ENCODE measurements at regions not wholly inside any gene's neighbourhood (a gene's known extent, or its start where the extent isn't known, plus 50 kb on each side); places are given as distances from the start of the nearest gene placed in this dataset.

GRCh38 chr6:6920114-6920986 lies 187.4 kb upstream of the RREB1 start:
- ChIA-PET POLR2A (interaction anchor here (0.5 kb wide), 1 partner anchor 8 kb away, joined by 3 read pairs; no protein-coding TSS in a partner anchor), CTCF (interaction anchor here (1.1 to 1.6 kb wide), 4 partner anchors 9 to 127 kb away, joined by 4 to 6 read pairs (median 4); no protein-coding TSS in a partner anchor)
- no peak for TF ChIP-seq CTCF (IDR thresholded peaks at IDR 0.05; ENCODE audit: control extremely low read depth, extremely low read depth, low read depth, missing control alignments)
- DNase-seq (ENCODE audit: extremely low spot score) = no peak

- ChIA-PET POLR2A (no interaction called here), CTCF (interaction anchor here (1.1 to 1.6 kb wide), 3 partner anchors 9 to 21 kb away, joined by 4 to 6 read pairs (median 4); no protein-coding TSS in a partner anchor)
- no peak for TF ChIP-seq CTCF (IDR thresholded peaks at IDR 0.05; ENCODE audit: control extremely low read depth, extremely low read depth, low read depth, missing control alignments)
- no peak for DNase-seq (ENCODE audit: extremely low spot score)
Observed at GRCh38 chr6:6920987-6921313, 186.8 kb upstream of the RREB1 start.

- DNase-seq (ENCODE audit: extremely low spot score) = no peak
- CTCF ChIA-PET = no interaction called here
- POLR2A ChIA-PET = no interaction called here
- no peak for TF ChIP-seq CTCF (IDR thresholded peaks at IDR 0.05; ENCODE audit: control extremely low read depth, extremely low read depth, low read depth, missing control alignments)
Observed at GRCh38 chr6:6922166-6922565, 185.6 kb upstream of the RREB1 start.

- no peak for DNase-seq (ENCODE audit: extremely low spot score)
- ChIA-PET POLR2A (no interaction called here), CTCF (no interaction called here)
- TF ChIP-seq CTCF (IDR thresholded peaks at IDR 0.05; ENCODE audit: control extremely low read depth, extremely low read depth, low read depth, missing control alignments) = no peak
Observed at GRCh38 chr6:6923605-6924004, 184.2 kb upstream of the RREB1 start.

GRCh38 chr6:6924708-6925107 lies 183.1 kb upstream of the RREB1 start:
- no peak for TF ChIP-seq CTCF (IDR thresholded peaks at IDR 0.05; ENCODE audit: control extremely low read depth, extremely low read depth, low read depth, missing control alignments)
- DNase-seq (ENCODE audit: extremely low spot score) = no peak
- ChIA-PET POLR2A (no interaction called here), CTCF (no interaction called here)

- POLR2A ChIA-PET = no interaction called here
- CTCF ChIA-PET = no interaction called here
- no peak for TF ChIP-seq CTCF (IDR thresholded peaks at IDR 0.05; ENCODE audit: control extremely low read depth, extremely low read depth, low read depth, missing control alignments)
- DNase-seq (ENCODE audit: extremely low spot score) = no peak
Observed at GRCh38 chr6:6925391-6926164, 182.2 kb upstream of the RREB1 start.
